RWPE2 (cell line): ENCODE measurements at regions not wholly inside any gene's neighbourhood (a gene's known extent, or its start where the extent isn't known, plus 50 kb on each side); places are given as distances from the start of the nearest gene placed in this dataset.
A peak's percentile ranks its signal among the peaks of the same experiment; 100 is the strongest.

Source experiments
- ATAC-seq: fragments of 200-7000 bp; cut with Tn5 transposase; 3 replicates; pipeline ENCODE4 v1.9.1; 2021; ENCODE audit warnings: low read depth
- DNase-seq: peaks from one replicate; pipeline ENCODE4 v3.0.0-alpha.2; 2020; ENCODE audit warnings: low spot score
- H3K27ac ChIP-seq: fragments of 450-650 bp; 2 replicates; pipeline ENCODE4 v1.5.1; 2017; ENCODE audit warnings: mild to moderate bottlenecking; ENCODE audit not compliant: poor library complexity, severe bottlenecking
- H3K27me3 ChIP-seq: fragments of 250-450 bp; sonication (Bioruptor Pico); 2 replicates; pipeline ENCODE4 v1.5.1; 2021; ENCODE audit warnings: mild to moderate bottlenecking, moderate library complexity; ENCODE audit not compliant: insufficient read depth, poor library complexity, severe bottlenecking
- H3K36me3 ChIP-seq: fragments of 250-450 bp; sonication (Bioruptor Pico); 2 replicates; pipeline ENCODE4 v1.5.1; 2020; ENCODE audit warnings: low read depth, mild to moderate bottlenecking, moderate library complexity
- H3K4me1 ChIP-seq: fragments of 250-450 bp; sonication (Bioruptor Pico); 2 replicates; pipeline ENCODE4 v1.5.1; 2021; ENCODE audit warnings: mild to moderate bottlenecking, moderate library complexity; ENCODE audit not compliant: insufficient read depth, poor library complexity, severe bottlenecking
- H3K4me3 ChIP-seq: fragments of 250-450 bp; sonication (Bioruptor Pico); 2 replicates; pipeline ENCODE4 v1.5.1; 2021; ENCODE audit warnings: mild to moderate bottlenecking, moderate library complexity; ENCODE audit not compliant: severe bottlenecking
- H3K9me3 ChIP-seq: fragments of 250-450 bp; sonication (Bioruptor Pico); 2 replicates; pipeline ENCODE4 v1.5.1; 2021; ENCODE audit warnings: mild to moderate bottlenecking, moderate library complexity; ENCODE audit not compliant: severe bottlenecking
- TF ChIP-seq, protein P1 (sequence below): fragments of 450-650 bp; IDR thresholded peaks from one replicate; pipeline ENCODE4 v1.5.1; 2017; ENCODE audit warnings: mild to moderate bottlenecking, moderate library complexity; ENCODE audit not compliant: poor library complexity, severe bottlenecking

GRCh38 chr5:115369430-115370144 is 73.1 kb upstream of the CCDC112 start:
- Histone ChIP-seq H3K27ac (no peak overlapping the region), H3K4me3 (no peak overlapping the region), H3K4me1 (peaks cover 11% of the 10 kb centered on the region), H3K27me3 (no peaks in the 10 kb centered on the region), H3K36me3 (no peaks in the 10 kb centered on the region), H3K9me3 (no peaks in the 10 kb centered on the region)
- TF ChIP-seq, protein P1, sequence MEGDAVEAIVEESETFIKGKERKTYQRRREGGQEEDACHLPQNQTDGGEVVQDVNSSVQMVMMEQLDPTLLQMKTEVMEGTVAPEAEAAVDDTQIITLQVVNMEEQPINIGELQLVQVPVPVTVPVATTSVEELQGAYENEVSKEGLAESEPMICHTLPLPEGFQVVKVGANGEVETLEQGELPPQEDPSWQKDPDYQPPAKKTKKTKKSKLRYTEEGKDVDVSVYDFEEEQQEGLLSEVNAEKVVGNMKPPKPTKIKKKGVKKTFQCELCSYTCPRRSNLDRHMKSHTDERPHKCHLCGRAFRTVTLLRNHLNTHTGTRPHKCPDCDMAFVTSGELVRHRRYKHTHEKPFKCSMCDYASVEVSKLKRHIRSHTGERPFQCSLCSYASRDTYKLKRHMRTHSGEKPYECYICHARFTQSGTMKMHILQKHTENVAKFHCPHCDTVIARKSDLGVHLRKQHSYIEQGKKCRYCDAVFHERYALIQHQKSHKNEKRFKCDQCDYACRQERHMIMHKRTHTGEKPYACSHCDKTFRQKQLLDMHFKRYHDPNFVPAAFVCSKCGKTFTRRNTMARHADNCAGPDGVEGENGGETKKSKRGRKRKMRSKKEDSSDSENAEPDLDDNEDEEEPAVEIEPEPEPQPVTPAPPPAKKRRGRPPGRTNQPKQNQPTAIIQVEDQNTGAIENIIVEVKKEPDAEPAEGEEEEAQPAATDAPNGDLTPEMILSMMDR, result no peak
- DNase-seq (no peak), ATAC-seq (no peak)

- no peak overlapping the region for H3K4me3 ChIP-seq
Observed at GRCh38 chr5:115366223-115366622, 69.8 kb upstream of the CCDC112 start.

DNA sequence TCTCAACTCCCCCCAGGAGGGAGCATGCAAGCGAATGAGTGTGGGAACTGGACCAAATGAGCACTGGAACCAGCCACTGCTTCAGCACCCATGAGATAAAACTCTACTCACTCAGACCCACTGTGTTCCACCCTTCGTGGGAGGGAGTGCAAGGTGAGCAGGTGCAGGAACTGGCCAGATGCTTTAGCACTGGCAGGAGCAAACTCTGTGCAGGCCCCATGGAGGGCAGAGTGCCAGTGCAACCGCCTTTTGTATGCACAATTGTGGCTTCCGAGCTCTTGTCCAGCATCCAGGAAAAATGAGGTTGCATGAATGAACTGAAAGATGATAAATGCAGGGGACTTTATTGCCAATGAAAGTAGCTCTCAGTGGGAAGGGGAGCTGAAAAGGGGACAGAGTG is 67.4 kb upstream of the CCDC112 start:
- no peak overlapping the region for H3K27ac ChIP-seq
- H3K9me3 ChIP-seq, result no peaks in the 10 kb centered on the region
- no peaks in the 10 kb centered on the region for H3K36me3 ChIP-seq
- no peak overlapping the region for H3K4me3 ChIP-seq
- DNase-seq, result no peak
- no peak for ATAC-seq
- H3K27me3 ChIP-seq, result no peaks in the 10 kb centered on the region
- peaks cover 4% of the 10 kb centered on the region for H3K4me1 ChIP-seq
- TF ChIP-seq, protein P1, result no peak

More at GRCh38 chr5:115366223-115366622, 69.8 kb upstream of the CCDC112 start:
- DNase-seq, result no peak
- TF ChIP-seq, protein P1, result no peak
- ATAC-seq, result peak; percentile 99
- no peaks in the 10 kb centered on the region for H3K9me3 ChIP-seq
- peak overlapping the region; percentile 1 for H3K27ac ChIP-seq
- H3K4me1 ChIP-seq, result peaks cover 4% of the 10 kb centered on the region
- no peaks in the 10 kb centered on the region for H3K36me3 ChIP-seq
- no peaks in the 10 kb centered on the region for H3K27me3 ChIP-seq

DNA sequence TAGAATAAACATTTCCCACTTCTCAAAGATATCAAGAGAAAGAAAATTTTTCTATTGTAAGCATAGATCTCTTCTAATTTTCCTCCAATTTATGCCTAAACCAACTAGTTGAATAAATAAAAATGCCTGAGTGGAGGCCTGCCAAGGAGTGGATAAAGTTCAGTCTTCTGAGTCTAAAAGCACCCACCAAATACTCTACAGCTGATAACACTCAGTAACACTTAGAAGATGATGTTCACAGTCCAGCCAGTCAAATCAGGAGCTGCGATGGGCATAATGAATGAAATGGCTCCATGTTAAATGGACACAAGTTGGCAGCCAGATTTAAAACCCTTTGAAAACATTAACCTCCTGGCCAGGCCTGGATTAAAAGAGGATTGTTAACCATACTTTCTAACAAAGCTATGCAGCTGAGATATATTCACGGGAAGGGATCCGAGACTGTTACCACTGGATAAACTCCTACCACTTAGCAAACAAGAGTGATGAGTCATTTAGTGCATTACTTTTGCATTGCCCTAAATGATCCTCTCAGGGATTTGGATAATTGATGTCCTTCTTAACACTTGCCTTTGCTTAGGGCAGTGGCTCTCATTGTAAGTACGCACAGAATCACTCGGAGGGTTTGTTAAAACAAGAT is 63.7 kb upstream of the CCDC112 start:
- no peak for DNase-seq
- no peak overlapping the region for H3K4me3 ChIP-seq
- H3K9me3 ChIP-seq, result no peaks in the 10 kb centered on the region
- no peaks in the 10 kb centered on the region for H3K36me3 ChIP-seq
- no peaks in the 10 kb centered on the region for H3K4me1 ChIP-seq
- no peak overlapping the region for H3K27ac ChIP-seq
- peak; percentile 36; the same call in 1 of the 3 replicates for ATAC-seq
- TF ChIP-seq, protein P1, result no peak
- no peaks in the 10 kb centered on the region for H3K27me3 ChIP-seq
